ENCODE measurements at regions not wholly inside any gene's neighbourhood (a gene's known extent, or its start where the extent isn't known, plus 50 kb on each side); places are given as distances from the start of the nearest gene placed in this dataset.
A peak's percentile ranks its signal among the peaks of the same experiment; 100 is the strongest.
"Not testable (repeated sequence)": the region's sequence is repeated elsewhere in the genome, so short reads cannot be mapped to it uniquely, and the experiment has no call there.

- no peak for DNase-seq
Measured at GRCh38 chr18:67455890-67456501, 60.5 kb downstream of the DSEL start.

DNA sequence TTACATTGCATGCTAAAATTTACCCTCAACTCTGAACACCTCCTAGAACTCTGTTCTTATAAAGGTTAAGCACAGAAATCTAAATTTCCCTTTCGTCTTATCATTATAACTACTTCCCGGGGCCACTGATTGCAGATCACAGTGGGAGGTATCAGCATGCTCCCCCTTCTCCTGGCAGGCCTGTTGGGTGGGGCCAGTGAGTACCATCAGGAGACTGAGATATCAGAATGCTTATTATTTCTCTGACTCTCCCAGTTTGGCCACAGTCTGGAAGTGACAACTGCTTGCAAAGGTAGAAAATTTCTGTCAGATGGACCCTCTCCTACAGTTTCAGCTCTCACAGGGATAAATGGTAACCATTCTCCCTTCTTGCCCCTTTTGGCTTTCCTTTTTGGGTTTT lies 62.6 kb downstream of the DSEL start:
- DNase-seq: peak; percentile 28

DNA sequence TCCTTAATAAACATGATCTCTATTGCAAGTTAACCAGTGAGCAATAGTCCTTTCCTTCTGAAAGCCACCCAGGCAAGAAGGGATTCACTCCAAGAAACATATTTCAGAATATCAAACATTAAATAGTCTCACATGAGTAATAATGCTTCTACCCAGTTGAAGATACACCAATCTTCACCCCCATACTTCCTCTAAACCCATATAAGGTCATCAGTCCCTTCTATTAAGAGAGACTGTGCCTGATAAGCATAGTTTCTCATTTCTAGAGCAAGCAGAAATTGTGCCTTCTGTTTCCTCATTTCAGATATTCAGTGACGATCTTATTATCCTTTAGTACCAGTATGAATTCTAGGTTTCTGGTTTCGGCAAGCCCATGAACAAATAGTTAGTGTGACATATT lies 64.6 kb downstream of the DSEL start:
- DNase-seq: peak; percentile 68

DNA sequence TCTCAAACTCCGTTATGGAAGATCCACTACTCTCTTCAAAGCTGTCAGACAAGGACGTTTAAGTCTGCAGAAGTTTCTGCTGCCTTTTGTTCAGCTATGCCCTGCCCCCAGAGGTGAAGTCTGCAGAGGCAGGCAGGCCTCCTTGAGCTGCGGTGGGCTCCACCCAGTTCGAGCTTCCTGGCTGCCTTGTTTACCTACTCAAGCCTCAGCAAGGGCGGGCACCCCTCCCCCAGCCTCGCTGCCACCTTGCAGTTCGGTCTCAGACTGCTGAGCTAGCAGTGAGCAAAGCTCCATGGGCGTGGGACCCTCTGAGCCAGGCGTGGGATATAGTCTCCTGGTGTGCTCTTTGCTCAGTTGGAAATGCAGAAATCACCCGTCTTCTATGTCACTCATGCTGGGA lies 65.4 kb downstream of the DSEL start:
- not testable (repeated sequence) for DNase-seq

DNA sequence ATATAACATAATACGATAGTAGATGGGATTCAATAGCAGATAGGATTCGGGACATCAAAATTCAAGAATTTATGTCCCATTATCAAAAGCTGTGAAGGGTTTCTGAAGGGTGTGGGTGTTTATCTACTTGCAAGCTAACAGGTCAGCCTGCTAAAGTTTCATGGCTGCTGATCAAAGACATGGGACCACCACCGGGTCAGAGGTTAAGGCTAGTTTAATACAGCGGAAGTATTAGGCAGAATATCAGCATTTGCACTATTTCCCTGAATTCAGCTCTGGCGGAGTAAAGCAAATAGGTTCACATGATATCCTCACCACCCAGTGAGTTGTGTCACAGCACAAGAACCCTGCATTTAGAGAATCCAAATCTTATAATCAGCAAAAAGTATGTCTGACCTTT lies 82.5 kb downstream of the DSEL start:
- no peak for DNase-seq

- no peak for DNase-seq
Measured at GRCh38 chr18:67432806-67433205, 83.7 kb downstream of the DSEL start.

GRCh38 chr18:67428805-67429204 lies 87.7 kb downstream of the DSEL start:
- no peak for DNase-seq

DNA sequence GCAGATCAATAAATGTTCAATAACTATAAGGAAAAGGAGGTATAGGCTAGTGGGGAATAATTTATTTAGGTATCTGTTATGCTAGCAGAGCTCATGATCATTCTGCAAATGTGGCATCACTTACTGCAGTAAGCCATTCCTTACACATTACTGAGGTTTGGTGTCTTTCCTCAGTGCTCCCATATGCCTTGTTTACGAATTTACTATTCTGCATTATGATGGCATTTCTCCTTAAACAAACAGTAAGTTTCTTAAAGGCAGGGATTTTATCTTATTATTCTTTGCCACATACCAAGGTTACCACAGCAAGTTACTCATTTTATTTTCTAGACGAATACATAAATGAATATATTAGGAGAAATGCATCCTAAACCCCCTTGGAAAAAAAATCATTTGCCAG lies 88.4 kb downstream of the DSEL start:
- DNase-seq: no peak

- DNase-seq: no peak
Measured at GRCh38 chr18:67426486-67426885, 90.0 kb downstream of the DSEL start.

GRCh38 chr18:67425672-67426071 lies 90.8 kb downstream of the DSEL start:
- DNase-seq: peak; percentile 19

DNA sequence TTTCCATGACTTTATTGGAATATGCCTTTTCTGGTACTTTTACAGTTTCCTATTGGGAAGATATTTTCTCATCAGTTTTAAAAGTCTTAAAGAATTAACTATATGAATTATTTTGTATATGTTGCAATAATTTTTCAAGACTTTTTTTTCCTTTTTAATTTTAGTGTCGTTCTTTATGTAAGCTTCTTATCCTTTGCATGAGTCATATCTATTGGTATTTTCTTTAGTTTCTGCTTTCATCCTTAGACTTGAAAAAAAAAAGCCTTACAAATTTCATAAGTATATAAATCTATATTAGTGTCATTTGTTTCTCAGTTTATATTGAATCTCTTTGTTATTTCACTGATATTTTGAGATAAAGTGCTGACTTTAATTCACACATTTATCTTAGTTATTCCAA lies 94.9 kb downstream of the DSEL start:
- DNase-seq: no peak

DNA sequence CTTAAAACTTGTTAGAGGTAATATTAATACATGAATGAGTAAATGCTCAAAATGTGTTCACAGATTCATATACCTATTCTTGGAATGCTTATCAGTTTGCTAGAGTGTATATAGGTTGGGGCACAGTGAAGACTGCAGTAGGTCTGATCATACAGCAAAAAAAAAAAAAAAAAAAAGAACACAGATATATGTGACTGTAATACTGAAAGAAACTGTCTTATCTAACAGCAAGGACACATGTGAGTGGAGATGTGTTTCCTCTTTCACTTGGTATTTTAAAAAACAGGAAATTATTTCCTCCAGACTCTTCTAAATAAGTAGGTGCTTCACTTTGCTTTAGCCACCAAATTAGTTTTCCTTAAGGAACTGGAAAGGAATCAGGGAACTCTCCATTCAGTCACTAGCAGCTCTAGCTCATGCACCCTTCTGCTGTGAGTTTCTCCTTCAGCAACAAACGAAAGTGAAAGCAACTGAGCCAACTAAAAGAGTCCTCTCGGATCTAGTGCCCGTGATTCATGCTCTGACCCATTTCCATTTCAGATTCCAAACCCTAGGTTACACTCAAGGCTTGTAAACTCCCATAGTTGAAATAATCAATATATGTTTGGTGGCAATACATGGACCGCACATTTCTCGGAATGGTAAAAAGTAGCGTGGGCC lies 98.5 kb downstream of the DSEL start:
- peak; percentile 90 for DNase-seq

DNA sequence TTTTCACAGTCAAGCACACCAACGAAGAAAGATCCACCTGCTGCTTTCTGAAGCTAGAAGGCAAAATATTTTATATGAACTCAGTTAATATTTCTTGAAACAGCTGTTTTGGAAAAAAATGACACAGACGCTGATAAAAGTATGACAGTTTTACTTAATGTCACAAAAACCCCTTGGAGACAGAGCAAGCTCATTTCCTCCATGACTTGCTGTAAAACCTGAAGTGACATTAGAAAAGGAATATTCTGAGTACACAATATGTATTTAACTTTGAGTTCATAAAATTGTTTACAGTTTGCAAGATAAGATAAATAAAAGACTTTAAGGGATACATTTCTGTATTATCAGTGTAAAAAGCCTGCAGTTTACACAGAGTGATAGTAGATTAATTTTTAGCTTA lies 105.4 kb downstream of the DSEL start:
- no peak for DNase-seq

GRCh38 chr18:67410075-67411070 lies 106.1 kb downstream of the DSEL start:
- no peak for DNase-seq

- no peak for DNase-seq
Measured at GRCh38 chr18:67408240-67408639, 108.3 kb downstream of the DSEL start.

- DNase-seq: no peak
Measured at GRCh38 chr18:67406714-67407113, 109.8 kb downstream of the DSEL start.

GRCh38 chr18:67402543-67402942 lies 114.0 kb downstream of the DSEL start:
- no peak for DNase-seq

DNA sequence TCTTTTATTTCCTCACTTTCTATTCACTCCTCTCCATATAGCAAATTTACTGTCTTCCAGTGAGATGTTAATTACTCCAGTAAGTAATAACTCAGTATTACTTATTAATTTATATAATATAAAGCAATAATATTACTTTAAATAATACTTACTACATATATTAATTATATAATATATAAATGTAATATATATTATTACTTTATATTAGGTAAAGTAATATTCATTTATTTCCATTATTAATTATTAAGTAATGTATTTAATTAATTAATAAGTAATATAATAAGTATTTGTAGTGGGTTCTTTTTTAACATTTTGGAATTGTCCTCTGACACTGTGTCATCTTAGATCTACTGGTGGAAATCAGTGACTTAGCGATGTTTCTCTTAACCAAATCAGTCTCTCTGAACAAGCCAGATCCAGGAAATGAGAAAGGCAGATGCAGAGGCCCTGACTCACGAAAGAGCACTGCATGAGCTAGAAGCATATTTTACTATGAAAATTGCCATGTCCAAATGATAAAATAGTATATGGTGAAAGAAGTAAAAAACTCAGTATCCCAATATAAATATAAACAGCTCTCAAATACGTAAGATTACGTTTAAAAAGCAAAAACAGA lies 115.9 kb downstream of the DSEL start:
- DNase-seq: no peak

- DNase-seq: no peak
Measured at GRCh38 chr18:67386032-67386431, 130.5 kb downstream of the DSEL start.

DNA sequence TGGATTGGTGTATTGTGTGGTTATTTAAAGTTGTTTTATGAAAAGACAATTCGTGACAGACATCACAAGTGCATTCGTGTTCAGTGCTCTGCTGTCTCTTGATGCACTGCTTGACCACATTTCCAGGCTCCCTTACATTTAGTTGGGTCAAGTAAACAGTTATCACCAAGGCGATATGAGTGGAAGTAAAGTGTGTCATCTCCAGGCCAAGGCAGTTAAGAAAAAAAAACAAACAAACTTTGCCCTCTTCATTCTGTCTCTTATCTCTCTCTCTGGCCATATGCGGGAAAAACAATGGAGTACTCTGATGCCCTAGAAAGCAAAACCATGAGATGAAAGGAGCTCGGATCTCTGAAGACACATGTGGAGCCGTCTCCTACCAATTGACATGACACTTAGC lies 131.1 kb downstream of the DSEL start:
- DNase-seq: no peak

DNA sequence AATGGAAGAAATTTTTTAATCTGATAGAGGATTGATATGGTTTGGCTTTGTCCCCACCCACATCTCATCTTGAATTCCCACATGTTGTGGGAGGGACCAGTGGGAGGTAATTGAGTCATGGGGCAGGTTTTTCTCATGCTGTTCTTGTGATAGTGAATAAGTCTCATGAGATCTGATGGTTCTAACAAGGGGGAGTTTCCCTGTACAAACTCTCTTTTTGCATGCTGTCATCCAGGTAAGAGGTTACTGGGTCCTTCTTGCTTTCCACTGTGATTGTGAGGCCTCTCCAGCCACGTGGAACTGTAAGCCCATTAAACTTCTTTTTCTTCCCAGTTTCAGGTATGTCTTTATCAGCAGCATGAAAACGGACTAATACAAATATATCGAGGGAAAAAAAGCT lies 132.5 kb downstream of the DSEL start:
- peak; percentile 63 for DNase-seq

GRCh38 chr18:67381608-67382150 lies 134.8 kb downstream of the DSEL start:
- no peak for DNase-seq

DNA sequence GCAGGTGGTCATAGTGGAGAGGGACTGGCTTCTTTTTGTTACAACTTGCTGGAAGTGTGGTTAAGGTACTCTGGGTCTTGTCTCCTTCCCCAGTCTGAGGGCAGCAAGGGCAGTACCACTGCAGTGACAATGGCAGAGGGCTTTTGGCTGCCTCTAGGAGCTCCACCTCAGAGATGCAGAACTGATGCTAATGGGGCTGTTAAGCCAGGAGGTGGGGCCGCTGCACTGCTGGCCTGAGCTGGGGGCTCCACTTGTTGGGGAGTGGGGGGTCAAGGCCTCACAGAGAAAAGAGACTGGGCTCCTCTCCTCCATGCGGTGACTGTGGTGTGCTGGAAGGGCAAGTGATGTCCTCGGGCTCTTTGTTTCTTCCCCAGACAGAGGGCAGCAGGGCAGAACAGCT lies 135.7 kb downstream of the DSEL start:
- DNase-seq: no peak
